ENCODE measurements at regions not wholly inside any gene's neighbourhood (a gene's known extent, or its start where the extent isn't known, plus 50 kb on each side); places are given as distances from the start of the nearest gene placed in this dataset.

GRCh38 chr4:134780244-134780643 lies 578.7 kb upstream of the PABPC4L start:
- Histone ChIP-seq H3K4me1 (ENCODE audit: insufficient read depth, low read length) (no peaks in the 10 kb centered on the region), H2AFZ (ENCODE audit: low read length) (no peak overlapping the region), H3K4me2 (ENCODE audit: low read length) (no peak overlapping the region), H4K20me1 (ENCODE audit: low read length) (no peaks in the 10 kb centered on the region), H3K27me3 (ENCODE audit: low read length) (no peaks in the 10 kb centered on the region), H3K4me3 (ENCODE audit: low read length) (no peak overlapping the region), H3F3A (ENCODE audit: low read length, unreplicated experiment) (no peaks in the 10 kb centered on the region), H3K36me3 (ENCODE audit: low read depth, low read length) (no peaks in the 10 kb centered on the region), H3K27ac (ENCODE audit: low read length) (no peak overlapping the region), H3K9ac (ENCODE audit: low read length) (no peak overlapping the region), H3K9me2 (replicated peaks; ENCODE audit: low read length) (no peaks in the 10 kb centered on the region), H3K79me2 (ENCODE audit: low read length) (no peaks in the 10 kb centered on the region), H3K9me3 (ENCODE audit: low read length) (no peaks in the 10 kb centered on the region)
- intact Hi-C loops (cut with micrococcal nuclease) = no loop called here
- ChIA-PET POLR2A (ENCODE audit: unreplicated experiment) (no interaction called here), CTCF (no interaction called here)
- ATAC-seq = no peak
- DNase-seq = no peak
- no TSS peak for BruUV-seq (replicated peaks)
- no peak for TF ChIP-seq EZH2phosphoT487 (IDR thresholded peaks at IDR 0.05; ENCODE audit: borderline replicate concordance, low read length)
- no peak for TF ChIP-seq EZH2 (IDR thresholded peaks at IDR 0.05; ENCODE audit: low read length, unreplicated experiment)
- TF ChIP-seq CTCF (conservative IDR thresholded peaks at IDR 0.05; ENCODE audit: low read depth, low read length) = no peak

GRCh38 chr4:134777606-134778005 lies 576.0 kb upstream of the PABPC4L start:
- TF ChIP-seq EZH2phosphoT487 (IDR thresholded peaks at IDR 0.05; ENCODE audit: borderline replicate concordance, low read length) (no peak), CTCF (conservative IDR thresholded peaks at IDR 0.05; ENCODE audit: low read depth, low read length) (peak; percentile 40; the same call in 1 of the 2 replicates)
- no peak overlapping the region for H3K4me2 ChIP-seq (ENCODE audit: low read length)
- H3K36me3 ChIP-seq (ENCODE audit: low read depth, low read length) = no peaks in the 10 kb centered on the region
- H3K27ac ChIP-seq (ENCODE audit: low read length) = no peak overlapping the region
- no peaks in the 10 kb centered on the region for H3K9me3 ChIP-seq (ENCODE audit: low read length)
- ATAC-seq = peak; percentile 38; the same call in 1 of the 2 replicates
- no peak overlapping the region for H3K9ac ChIP-seq (ENCODE audit: low read length)
- DNase-seq = peak; percentile 15
- H3K79me2 ChIP-seq (ENCODE audit: low read length) = no peaks in the 10 kb centered on the region
- ChIA-PET POLR2A (ENCODE audit: unreplicated experiment) (interaction anchor here (0.6 kb wide), 1 partner anchor 127 kb away, joined by 4 read pairs; no protein-coding TSS in a partner anchor), CTCF (interaction anchor here (0.5 to 1.0 kb wide), 2 partner anchors 127 to 1631 kb away, joined by 4 to 5 read pairs; no protein-coding TSS in a partner anchor)
- H3K9me2 ChIP-seq (replicated peaks; ENCODE audit: low read length) = no peaks in the 10 kb centered on the region
- no peak overlapping the region for H3K4me3 ChIP-seq (ENCODE audit: low read length)
- no peaks in the 10 kb centered on the region for H3F3A ChIP-seq (ENCODE audit: low read length, unreplicated experiment)
- no peaks in the 10 kb centered on the region for H3K27me3 ChIP-seq (ENCODE audit: low read length)
- H4K20me1 ChIP-seq (ENCODE audit: low read length) = no peaks in the 10 kb centered on the region
- intact Hi-C loops (cut with micrococcal nuclease) = loop anchor here (1.0 to 5.0 kb wide), 3 partner anchors 307 to 1630 kb away; partner anchors contain the start of gene PCDH10
- BruUV-seq (replicated peaks) = no TSS peak
- no peak overlapping the region for H2AFZ ChIP-seq (ENCODE audit: low read length)
- H3K4me1 ChIP-seq (ENCODE audit: insufficient read depth, low read length) = no peaks in the 10 kb centered on the region

- H3K79me2 ChIP-seq (ENCODE audit: low read length) = no peaks in the 10 kb centered on the region
- H3K4me3 ChIP-seq (ENCODE audit: low read length) = no peak overlapping the region
- H3K9me3 ChIP-seq (ENCODE audit: low read length) = no peaks in the 10 kb centered on the region
- intact Hi-C loops (cut with micrococcal nuclease) = no loop called here
- no peaks in the 10 kb centered on the region for H3K27me3 ChIP-seq (ENCODE audit: low read length)
- ChIA-PET CTCF (no interaction called here), POLR2A (ENCODE audit: unreplicated experiment) (no interaction called here)
- ATAC-seq (no peak), DNase-seq (no peak)
- no peak overlapping the region for H2AFZ ChIP-seq (ENCODE audit: low read length)
- TF ChIP-seq EZH2phosphoT487 (IDR thresholded peaks at IDR 0.05; ENCODE audit: borderline replicate concordance, low read length) (no peak), CTCF (conservative IDR thresholded peaks at IDR 0.05; ENCODE audit: low read depth, low read length) (no peak), EZH2 (IDR thresholded peaks at IDR 0.05; ENCODE audit: low read length, unreplicated experiment) (no peak)
- no TSS peak for BruUV-seq (replicated peaks)
- H3K4me2 ChIP-seq (ENCODE audit: low read length) = no peak overlapping the region
- no peaks in the 10 kb centered on the region for H4K20me1 ChIP-seq (ENCODE audit: low read length)
- no peak overlapping the region for H3K9ac ChIP-seq (ENCODE audit: low read length)
- no peaks in the 10 kb centered on the region for H3K36me3 ChIP-seq (ENCODE audit: low read depth, low read length)
- H3K4me1 ChIP-seq (ENCODE audit: insufficient read depth, low read length) = no peaks in the 10 kb centered on the region
- H3K27ac ChIP-seq (ENCODE audit: low read length) = no peak overlapping the region
- no peaks in the 10 kb centered on the region for H3K9me2 ChIP-seq (replicated peaks; ENCODE audit: low read length)
- H3F3A ChIP-seq (ENCODE audit: low read length, unreplicated experiment) = no peaks in the 10 kb centered on the region
Measured at GRCh38 chr4:134773497-134774000, 572.0 kb upstream of the PABPC4L start.

Measured in PC-3 (cell line).